Osteocyte (in vitro differentiated cells): ENCODE measurements at regions not wholly inside any gene's neighbourhood (a gene's known extent, or its start where the extent isn't known, plus 50 kb on each side); places are given as distances from the start of the nearest gene placed in this dataset.
A peak's percentile ranks its signal among the peaks of the same experiment; 100 is the strongest.

Source experiments
- DNase-seq: peaks from one replicate; pipeline ENCODE4 v3.0.0; 2021; ENCODE audit warnings: mixed read lengths; ENCODE audit not compliant: unreplicated experiment; ENCODE audit errors: extremely low spot score
- H3K27ac Mint-ChIP-seq: one replicate; pipeline ENCODE4 v1.8.0; 2021; ENCODE audit warnings: mild to moderate bottlenecking, mixed read lengths; ENCODE audit not compliant: unreplicated experiment
- H3K27me3 Mint-ChIP-seq: one replicate; pipeline ENCODE4 v1.8.0; 2021; ENCODE audit warnings: mixed read lengths; ENCODE audit not compliant: unreplicated experiment
- H3K36me3 Mint-ChIP-seq: one replicate; pipeline ENCODE4 v1.8.0; 2021; ENCODE audit warnings: mixed read lengths; ENCODE audit not compliant: unreplicated experiment
- H3K4me1 Mint-ChIP-seq: one replicate; pipeline ENCODE4 v1.8.0; 2021; ENCODE audit warnings: mixed read lengths; ENCODE audit not compliant: unreplicated experiment
- H3K4me3 Mint-ChIP-seq: one replicate; pipeline ENCODE4 v1.8.0; 2021; ENCODE audit warnings: mild to moderate bottlenecking, moderate library complexity, mixed read lengths; ENCODE audit not compliant: unreplicated experiment
- H3K9me3 Mint-ChIP-seq: one replicate; pipeline ENCODE4 v1.8.0; 2021; ENCODE audit warnings: mixed read lengths; ENCODE audit not compliant: unreplicated experiment
- CTCF ChIP-seq: fragments of 200-600 bp; sonication (generic); IDR thresholded peaks from 2 replicates; pipeline ENCODE4 v1.5.0; 2021; ENCODE audit warnings: antibody characterized with exemption, mild to moderate bottlenecking, moderate library complexity

- Mint-ChIP-seq H3K27me3 (no peaks in the 10 kb centered on the region), H3K9me3 (peaks cover 13% of the 10 kb centered on the region), H3K4me3 (no peak overlapping the region), H3K27ac (no peak overlapping the region), H3K4me1 (peaks cover 9% of the 10 kb centered on the region), H3K36me3 (no peaks in the 10 kb centered on the region)
- DNase-seq, result no peak
- TF ChIP-seq CTCF, result no peak
Measured at GRCh38 chr13:22169473-22169872, 498.6 kb downstream of the FGF9 start.

GRCh38 chr13:22173610-22174009, 502.7 kb downstream of the FGF9 start:
- Mint-ChIP-seq H3K36me3 (no peaks in the 10 kb centered on the region), H3K27me3 (no peaks in the 10 kb centered on the region), H3K4me3 (no peak overlapping the region), H3K27ac (peak overlapping the region; percentile 20), H3K9me3 (peaks cover 32% of the 10 kb centered on the region), H3K4me1 (peaks cover 9% of the 10 kb centered on the region)
- DNase-seq, result no peak
- TF ChIP-seq CTCF, result no peak

- TF ChIP-seq CTCF, result no peak
- peaks cover 31% of the 10 kb centered on the region for H3K9me3 Mint-ChIP-seq
- H3K4me3 Mint-ChIP-seq, result no peak overlapping the region
- peaks cover 9% of the 10 kb centered on the region for H3K4me1 Mint-ChIP-seq
- DNase-seq, result no peak
- H3K27ac Mint-ChIP-seq, result no peak overlapping the region
- no peaks in the 10 kb centered on the region for H3K36me3 Mint-ChIP-seq
- no peaks in the 10 kb centered on the region for H3K27me3 Mint-ChIP-seq
Measured at GRCh38 chr13:22175241-22175640, 504.4 kb downstream of the FGF9 start.

- H3K36me3 Mint-ChIP-seq, result no peaks in the 10 kb centered on the region
- peaks cover 9% of the 10 kb centered on the region for H3K4me1 Mint-ChIP-seq
- no peak overlapping the region for H3K27ac Mint-ChIP-seq
- no peak for TF ChIP-seq CTCF
- no peak for DNase-seq
- H3K27me3 Mint-ChIP-seq, result no peaks in the 10 kb centered on the region
- H3K9me3 Mint-ChIP-seq, result peaks cover 26% of the 10 kb centered on the region
- no peak overlapping the region for H3K4me3 Mint-ChIP-seq
Measured at GRCh38 chr13:22175815-22176214, 504.9 kb downstream of the FGF9 start.

GRCh38 chr13:22176968-22177520, 506.2 kb downstream of the FGF9 start:
- Mint-ChIP-seq H3K36me3 (no peaks in the 10 kb centered on the region), H3K4me3 (no peak overlapping the region), H3K4me1 (peaks cover 9% of the 10 kb centered on the region), H3K27ac (no peak overlapping the region), H3K27me3 (no peaks in the 10 kb centered on the region), H3K9me3 (peaks cover 21% of the 10 kb centered on the region)
- DNase-seq, result no peak
- no peak for TF ChIP-seq CTCF
